ENCODE measurements at regions not wholly inside any gene's neighbourhood (a gene's known extent, or its start where the extent isn't known, plus 50 kb on each side); places are given as distances from the start of the nearest gene placed in this dataset.
"Not testable (repeated sequence)": the region's sequence is repeated elsewhere in the genome, so short reads cannot be mapped to it uniquely, and the experiment has no call there.

DNA sequence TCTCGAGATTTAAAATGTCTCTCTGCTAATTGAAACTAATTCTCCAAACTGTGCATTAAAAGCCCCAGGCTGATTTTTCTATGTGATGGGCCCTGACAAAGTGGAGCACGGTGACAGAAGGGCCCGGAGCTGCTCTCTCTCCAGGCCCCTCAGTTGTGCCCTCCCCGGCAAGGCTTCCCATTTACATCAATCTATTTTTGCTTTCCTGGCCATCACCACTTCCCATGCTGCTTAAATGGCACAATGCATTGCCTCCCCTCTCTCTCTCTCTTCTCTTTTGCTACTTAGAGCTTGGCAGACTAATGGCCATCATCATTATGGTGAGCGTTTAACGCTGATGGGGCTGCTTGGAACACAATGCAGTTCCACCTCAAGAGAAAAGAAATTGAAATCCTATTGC is 270.7 kb upstream of the DIO3 start:
- Histone ChIP-seq H3K4me1 (no peaks in the 10 kb centered on the region), H3K27me3 (no peaks in the 10 kb centered on the region; the same call in 1 of the 2 replicates), H3K4me3 (ENCODE audit: low read depth, low read length) (no peak overlapping the region), H3K9me3 (no peaks in the 10 kb centered on the region), H3K36me3 (no peaks in the 10 kb centered on the region)
- DNase-seq: no peak
- TF ChIP-seq, protein P1, sequence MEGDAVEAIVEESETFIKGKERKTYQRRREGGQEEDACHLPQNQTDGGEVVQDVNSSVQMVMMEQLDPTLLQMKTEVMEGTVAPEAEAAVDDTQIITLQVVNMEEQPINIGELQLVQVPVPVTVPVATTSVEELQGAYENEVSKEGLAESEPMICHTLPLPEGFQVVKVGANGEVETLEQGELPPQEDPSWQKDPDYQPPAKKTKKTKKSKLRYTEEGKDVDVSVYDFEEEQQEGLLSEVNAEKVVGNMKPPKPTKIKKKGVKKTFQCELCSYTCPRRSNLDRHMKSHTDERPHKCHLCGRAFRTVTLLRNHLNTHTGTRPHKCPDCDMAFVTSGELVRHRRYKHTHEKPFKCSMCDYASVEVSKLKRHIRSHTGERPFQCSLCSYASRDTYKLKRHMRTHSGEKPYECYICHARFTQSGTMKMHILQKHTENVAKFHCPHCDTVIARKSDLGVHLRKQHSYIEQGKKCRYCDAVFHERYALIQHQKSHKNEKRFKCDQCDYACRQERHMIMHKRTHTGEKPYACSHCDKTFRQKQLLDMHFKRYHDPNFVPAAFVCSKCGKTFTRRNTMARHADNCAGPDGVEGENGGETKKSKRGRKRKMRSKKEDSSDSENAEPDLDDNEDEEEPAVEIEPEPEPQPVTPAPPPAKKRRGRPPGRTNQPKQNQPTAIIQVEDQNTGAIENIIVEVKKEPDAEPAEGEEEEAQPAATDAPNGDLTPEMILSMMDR (IDR thresholded peaks at IDR 0.05; ENCODE audit: low read depth, low read length): no peak

DNA sequence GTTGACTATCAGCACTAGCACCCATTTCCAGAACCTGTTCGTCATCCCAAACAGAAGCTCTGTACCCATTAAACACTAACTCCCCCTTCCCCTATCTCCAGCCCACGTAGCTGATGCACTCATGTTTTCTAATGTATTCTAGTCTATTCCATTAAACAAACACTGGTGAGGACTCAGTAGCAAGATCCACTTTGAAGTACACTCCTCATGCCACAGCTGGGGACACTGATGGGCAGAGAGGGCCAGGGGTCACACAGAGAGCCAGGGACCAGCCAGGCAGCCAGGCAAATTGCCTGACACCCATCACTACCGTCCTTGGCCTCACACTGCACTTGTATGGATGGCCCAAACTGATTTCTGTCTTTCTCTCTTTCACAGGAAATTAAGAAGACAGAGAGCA is 269.9 kb upstream of the DIO3 start:
- no peaks in the 10 kb centered on the region; the same call in 1 of the 2 replicates for H3K27me3 ChIP-seq
- H3K4me3 ChIP-seq (ENCODE audit: low read depth, low read length): no peak overlapping the region
- no peaks in the 10 kb centered on the region for H3K4me1 ChIP-seq
- H3K9me3 ChIP-seq: no peaks in the 10 kb centered on the region
- no peaks in the 10 kb centered on the region for H3K36me3 ChIP-seq
- TF ChIP-seq, protein P1 (IDR thresholded peaks at IDR 0.05; ENCODE audit: low read depth, low read length): no peak
- no peak for DNase-seq

DNA sequence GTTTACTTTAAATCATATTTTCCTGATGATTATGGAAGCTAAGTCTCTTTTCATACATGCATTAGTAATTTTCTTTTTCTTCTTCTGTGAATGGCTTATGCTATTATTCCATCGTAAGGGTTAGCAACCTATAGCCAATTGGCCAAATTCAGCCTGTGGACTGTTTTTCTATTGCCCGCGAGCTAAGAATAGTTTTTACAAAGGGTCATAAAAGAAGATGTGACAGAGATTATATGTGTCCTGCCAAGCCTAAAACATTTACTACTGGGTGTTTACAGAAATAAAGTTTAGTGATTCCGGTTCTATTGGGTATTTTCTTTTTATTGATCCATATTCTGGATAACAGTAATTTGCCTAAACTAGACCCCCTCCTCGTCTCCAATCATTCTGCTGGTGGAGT is 268.8 kb upstream of the DIO3 start:
- no peaks in the 10 kb centered on the region for H3K4me1 ChIP-seq
- H3K9me3 ChIP-seq: no peaks in the 10 kb centered on the region
- H3K27me3 ChIP-seq: no peaks in the 10 kb centered on the region; the same call in 1 of the 2 replicates
- no peak overlapping the region for H3K4me3 ChIP-seq (ENCODE audit: low read depth, low read length)
- no peaks in the 10 kb centered on the region for H3K36me3 ChIP-seq
- TF ChIP-seq, protein P1 (IDR thresholded peaks at IDR 0.05; ENCODE audit: low read depth, low read length): no peak
- DNase-seq: no peak

DNA sequence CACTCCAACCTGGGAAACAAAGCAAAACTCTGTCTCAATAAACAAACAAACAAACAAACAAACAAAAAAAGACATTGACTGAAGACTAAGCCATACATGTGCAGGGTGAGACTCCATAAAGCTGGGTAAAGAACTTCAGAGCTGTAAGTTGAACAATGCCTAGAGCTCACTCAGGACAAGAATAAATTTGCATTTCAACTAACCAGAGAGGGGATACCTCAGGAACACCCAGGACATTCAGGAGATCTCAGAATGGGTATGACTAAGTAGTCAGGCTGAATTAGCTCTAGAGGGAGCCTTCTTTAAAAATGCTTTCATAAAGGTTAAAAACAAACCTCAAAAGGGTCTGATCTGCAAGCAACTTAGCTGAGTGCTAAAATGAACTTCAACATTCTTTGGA is 267.7 kb upstream of the DIO3 start:
- no peaks in the 10 kb centered on the region for H3K4me1 ChIP-seq
- H3K4me3 ChIP-seq (ENCODE audit: low read depth, low read length): no peak overlapping the region
- no peaks in the 10 kb centered on the region for H3K36me3 ChIP-seq
- H3K9me3 ChIP-seq: no peaks in the 10 kb centered on the region; the same call in 1 of the 2 replicates
- no peaks in the 10 kb centered on the region; the same call in 1 of the 2 replicates for H3K27me3 ChIP-seq
- TF ChIP-seq, protein P1 (IDR thresholded peaks at IDR 0.05; ENCODE audit: low read depth, low read length): no peak
- no peak for DNase-seq

DNA sequence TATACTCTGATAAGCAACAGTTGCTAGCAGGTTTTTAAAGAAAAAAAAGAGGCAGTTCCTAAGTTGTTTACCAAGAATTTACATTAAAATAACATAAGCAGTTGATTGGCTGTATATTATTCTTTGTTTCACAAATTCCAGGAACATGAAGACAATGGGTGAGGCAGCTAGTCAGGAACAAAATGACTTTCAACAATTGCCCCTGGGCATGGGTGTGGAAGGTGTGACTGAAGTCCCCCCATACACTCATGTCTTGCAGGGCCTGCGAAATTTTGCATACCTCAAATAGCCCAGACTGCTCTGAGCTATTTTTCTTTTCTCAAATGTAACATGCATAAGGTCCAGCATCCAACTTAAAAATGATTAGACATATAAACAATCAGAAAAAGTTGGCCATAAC is 267.2 kb upstream of the DIO3 start:
- Histone ChIP-seq H3K27me3 (no peaks in the 10 kb centered on the region; the same call in 1 of the 2 replicates), H3K9me3 (no peaks in the 10 kb centered on the region; the same call in 1 of the 2 replicates), H3K4me1 (no peaks in the 10 kb centered on the region), H3K4me3 (ENCODE audit: low read depth, low read length) (no peak overlapping the region), H3K36me3 (no peaks in the 10 kb centered on the region)
- no peak for DNase-seq
- TF ChIP-seq, protein P1 (IDR thresholded peaks at IDR 0.05; ENCODE audit: low read depth, low read length): no peak

DNA sequence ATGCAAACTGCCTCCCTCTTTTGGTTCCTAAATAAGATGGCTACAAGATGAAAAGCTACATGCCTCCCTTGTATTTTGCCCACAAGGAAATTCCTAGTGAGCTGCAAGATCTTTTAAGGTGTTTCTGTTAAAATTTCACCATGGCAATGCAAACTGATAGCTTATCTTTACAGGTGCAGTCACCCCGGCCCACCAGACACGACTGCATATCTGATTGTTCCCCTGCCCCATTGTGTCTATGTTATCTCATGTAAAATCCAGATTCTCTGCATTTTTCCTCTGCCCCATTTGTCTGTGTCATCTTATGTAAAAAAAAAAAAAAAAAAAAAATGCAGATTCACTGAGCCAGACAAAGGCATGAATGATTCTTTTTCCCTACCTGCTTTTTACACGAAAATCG is 261.5 kb upstream of the DIO3 start:
- DNase-seq; H3K9me3 ChIP-seq; H3K4me1 ChIP-seq; H3K4me3 ChIP-seq (ENCODE audit: low read depth, low read length); H3K36me3 ChIP-seq: not testable (repeated sequence)
- H3K27me3 ChIP-seq: peaks cover 10% of the 10 kb centered on the region

DNA sequence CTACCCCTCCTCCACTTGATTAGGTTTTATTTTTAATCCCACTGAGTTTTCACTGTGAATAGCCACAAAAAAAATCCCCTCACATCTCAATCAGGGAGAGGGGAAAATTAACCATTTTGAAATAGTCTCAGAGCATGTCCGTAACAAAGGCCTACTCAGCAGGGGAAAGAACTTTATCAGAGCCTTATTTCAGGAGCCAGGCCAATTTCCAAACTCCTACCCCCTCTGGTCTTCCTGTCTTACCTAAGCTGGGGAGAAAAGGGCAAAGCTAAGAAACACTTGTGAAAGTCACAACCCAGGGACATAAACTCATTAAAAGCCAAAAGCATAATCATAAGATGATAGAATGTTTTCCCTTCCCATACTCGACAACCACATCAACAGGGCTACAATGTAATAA is 260.3 kb upstream of the DIO3 start:
- Histone ChIP-seq H3K9me3 (no peaks in the 10 kb centered on the region; the same call in 1 of the 2 replicates), H3K27me3 (peaks cover 10% of the 10 kb centered on the region), H3K36me3 (no peaks in the 10 kb centered on the region), H3K4me3 (ENCODE audit: low read depth, low read length) (no peak overlapping the region), H3K4me1 (no peaks in the 10 kb centered on the region)
- TF ChIP-seq, protein P1 (IDR thresholded peaks at IDR 0.05; ENCODE audit: low read depth, low read length): no peak
- DNase-seq: no peak

DNA sequence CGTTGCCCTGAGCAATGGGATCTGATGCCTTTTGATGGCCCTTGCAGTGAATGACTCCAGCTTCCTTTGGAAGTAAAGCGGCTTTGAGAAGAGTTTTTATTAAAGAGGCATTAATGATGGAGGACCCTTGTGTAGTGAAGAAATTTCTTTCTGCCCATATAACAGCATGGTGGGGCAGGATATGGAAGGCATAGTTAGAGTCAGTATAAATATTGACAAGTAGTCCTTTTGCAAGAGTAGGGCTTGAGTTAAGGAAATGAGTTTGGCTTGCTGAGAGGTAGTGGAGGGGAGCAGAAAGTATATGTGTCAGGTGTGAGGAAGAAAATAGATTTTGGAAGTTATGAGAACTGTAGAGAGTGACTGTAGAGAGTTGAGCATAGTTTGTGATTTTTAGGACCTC is 254.1 kb upstream of the DIO3 start:
- H3K36me3 ChIP-seq; H3K4me3 ChIP-seq (ENCODE audit: low read depth, low read length); DNase-seq; H3K4me1 ChIP-seq; H3K9me3 ChIP-seq: not testable (repeated sequence)
- peaks cover 30% of the 10 kb centered on the region for H3K27me3 ChIP-seq

DNA sequence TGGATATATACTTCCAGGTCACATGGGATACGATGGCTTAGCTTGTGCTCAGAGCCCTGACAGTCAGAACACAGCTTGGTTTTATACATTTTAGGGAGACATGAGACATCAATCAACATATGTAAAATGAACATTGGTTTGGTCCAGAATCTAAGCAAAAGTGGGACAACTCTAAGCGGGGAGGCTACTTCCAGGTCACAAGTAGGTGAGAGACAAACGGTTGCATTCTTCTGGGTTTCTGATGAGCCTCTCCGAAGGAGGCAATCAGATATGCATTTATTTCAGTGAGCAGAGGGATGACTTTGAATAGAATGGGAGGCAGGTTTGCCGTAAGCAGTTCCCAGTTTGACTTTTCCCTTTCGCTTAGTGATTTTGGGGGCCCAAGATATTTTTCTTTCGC is 250.1 kb upstream of the DIO3 start:
- H3K4me3 ChIP-seq (ENCODE audit: low read depth, low read length); DNase-seq; H3K36me3 ChIP-seq; H3K9me3 ChIP-seq; H3K4me1 ChIP-seq: not testable (repeated sequence)
- H3K27me3 ChIP-seq: peaks cover 26% of the 10 kb centered on the region

Measured in BE2C (cell line).